HepG2 (cell line): ENCODE measurements at regions not wholly inside any gene's neighbourhood (a gene's known extent, or its start where the extent isn't known, plus 50 kb on each side); places are given as distances from the start of the nearest gene placed in this dataset.

Source experiments
- ATAC-seq: fragments of 200-7000 bp; cut with Tn5 transposase; 3 replicates; pipeline ENCODE4 v1.9.1; 2020; ENCODE audit warnings: mild to moderate bottlenecking, moderate library complexity
- BruUV-seq: library from RNA; stranded (reverse); fragments of 400-500 nt; replicated peaks from 2 replicates; lab custom pipeline; 2021; lab: Mats Ljungman, UMichigan
- CTCF ChIA-PET: fragments of 300-600 bp; formaldehyde crosslinking; extraction: SDS; loops from one replicate; lab custom pipeline; 2021; ENCODE audit warnings: low total read pairs, inconsistent platforms, low intra/inter-chr PET ratio; lab: Yijun Ruan, JAX
- POLR2A ChIA-PET: fragments of 350-600 bp; sonication (Branson Sonifier 250); formaldehyde crosslinking; loops from one replicate; lab custom pipeline; 2020; ENCODE audit warnings: antibody characterized with exemption, inconsistent platforms; lab: Yijun Ruan, JAX
- DNase-seq: peaks from one replicate; pipeline ENCODE4 v3.0.0-alpha.2; 2015; ENCODE audit warnings: low spot score
- FAIRE-seq: peaks from 3 replicates; lab custom pipeline; 2011; peaks lifted over from hg19 to GRCh38; lab: Jason Lieb, UNC
- H2AFZ ChIP-seq: one replicate; pipeline ENCODE4 v1.6.1; 2011; ENCODE audit warnings: low read length, inconsistent platforms
- H3K27ac ChIP-seq: fragments of 300-600 bp; 3 replicates; pipeline ENCODE4 v1.8.0; 2011; ENCODE audit warnings: mixed run types, mild to moderate bottlenecking, mixed read lengths, low read length, inconsistent platforms; ENCODE audit not compliant: insufficient read depth; ENCODE audit errors: extremely low read length
- H3K27me3 ChIP-seq, 2 experiments: fragments of 200-600 bp in 1 of 2; 2 replicates in 1 of 2; 3 replicates in 1 of 2; pipeline versions ENCODE4 v1.6.0 to v1.8.0; 2011; ENCODE audit warnings: low read length in 2 of 2, mild to moderate bottlenecking in 2 of 2, moderate library complexity in 2 of 2, inconsistent platforms in 1 of 2; ENCODE audit not compliant: insufficient read depth in 2 of 2, control insufficient read depth in 1 of 2
- H3K36me3 ChIP-seq, 2 experiments: fragments of 200-600 bp in 1 of 2; replicated peaks in 1 of 2; 2 replicates in 1 of 2; 3 replicates in 1 of 2; pipeline versions ENCODE4 v1.5.1 to v1.8.0; 2011; ENCODE audit warnings: low read length in 2 of 2, inconsistent platforms in 1 of 2; ENCODE audit not compliant: insufficient read depth in 2 of 2, control insufficient read depth in 1 of 2
- H3K4me1 ChIP-seq: 2 replicates; pipeline ENCODE4 v1.5.1; 2012; ENCODE audit warnings: low read length, inconsistent platforms; ENCODE audit not compliant: insufficient read depth
- H3K4me2 ChIP-seq: 2 replicates; pipeline ENCODE4 v1.6.0; 2011; ENCODE audit warnings: low read depth, low read length, inconsistent platforms
- H3K4me3 ChIP-seq, 3 experiments: fragments of 200-600 bp in 1 of 3; sonication (generic), shearing (Covaris generic) in 1 of 3; replicated peaks in 1 of 3; 2 replicates each; pipeline ENCODE4 v1.5.1; 2011 to 2016; ENCODE audit warnings: low read length in 3 of 3, inconsistent platforms in 2 of 3, low read depth in 2 of 3, mild to moderate bottlenecking in 2 of 3, control low read depth in 1 of 3, mixed read lengths in 1 of 3; ENCODE audit not compliant: insufficient read depth in 1 of 3
- H3K79me2 ChIP-seq: one replicate; pipeline ENCODE4 v1.6.1; 2011; ENCODE audit warnings: low read length, inconsistent platforms; ENCODE audit not compliant: insufficient read depth
- H3K9ac ChIP-seq: 2 replicates; pipeline ENCODE4 v1.6.0; 2011; ENCODE audit warnings: mild to moderate bottlenecking, low read depth, low read length, inconsistent platforms; ENCODE audit not compliant: insufficient read depth
- H3K9me3 ChIP-seq: 2 replicates; pipeline ENCODE4 v1.5.1; 2012; ENCODE audit warnings: mild to moderate bottlenecking, low read length
- H4K20me1 ChIP-seq: 2 replicates; pipeline ENCODE4 v1.6.0; 2011; ENCODE audit warnings: inconsistent platforms, mild to moderate bottlenecking, low read length, moderate library complexity; ENCODE audit not compliant: insufficient read depth
- HMG20A ChIP-seq: IDR thresholded peaks from 2 replicates; pipeline ENCODE4 v1.6.1; 2016; ENCODE audit warnings: borderline replicate concordance
- MAFF ChIP-seq: IDR thresholded peaks from 2 replicates; pipeline ENCODE4 v1.6.1; 2011; ENCODE audit warnings: low read depth, low read length, improper control_type of control experiment
- MAFK ChIP-seq, 2 experiments: IDR thresholded peaks in 1 of 2; conservative IDR thresholded peaks in 1 of 2; 2 replicates each; pipeline ENCODE4 v1.6.1; 2011; ENCODE audit warnings: improper control_type of control experiment in 2 of 2, low read length in 2 of 2
- NFIC ChIP-seq: IDR thresholded peaks from 2 replicates; pipeline ENCODE4 v1.6.1; 2012; ENCODE audit warnings: mild to moderate bottlenecking, low read length, inconsistent platforms
- ZBTB38 ChIP-seq: sonication (generic); formaldehyde crosslinking; IDR thresholded peaks from 2 replicates; pipeline ENCODE4 v1.5.1; 2020; ENCODE audit warnings: mild to moderate bottlenecking, missing genetic modification reagents
- ZMYM2 ChIP-seq: sonication (generic); formaldehyde crosslinking; IDR thresholded peaks from 2 replicates; pipeline ENCODE4 v1.8.0; 2022; ENCODE audit warnings: mild to moderate bottlenecking, missing genetic modification reagents
- ZNF276 ChIP-seq: sonication (generic); formaldehyde crosslinking; IDR thresholded peaks from 2 replicates; pipeline ENCODE4 v1.4.0; 2020; ENCODE audit warnings: mild to moderate bottlenecking, low read depth, missing genetic modification reagents
- ZNF501 ChIP-seq: sonication (generic); formaldehyde crosslinking; IDR thresholded peaks from 2 replicates; pipeline ENCODE4 v1.5.1; 2020; ENCODE audit warnings: mild to moderate bottlenecking, moderate library complexity, missing genetic modification reagents
- ZZZ3 ChIP-seq: sonication (generic); formaldehyde crosslinking; IDR thresholded peaks from 2 replicates; pipeline ENCODE4 v1.4.0; 2020; ENCODE audit warnings: missing genetic modification reagents, mild to moderate bottlenecking, borderline replicate concordance
- WGBS: methylation state at CpG from one replicate; pipeline ENCODE4 v1.1.6; 2017; ENCODE audit warnings: low lambda C conversion rate; 5-methylcytosine and 5-hydroxymethylcytosine counted together
- in situ Hi-C: cut with HindIII; loops from 2 replicates; pipeline ENCODE4 v1.10.0; 2017; ENCODE audit warnings: low pct_unique_long_range_greater_than_20kb; ENCODE audit not compliant: extremely low pct_ligation_motif_present
- intact Hi-C: fragments of 100-400 bp; cut with micrococcal nuclease; formaldehyde crosslinking; loops from one replicate; pipeline ENCODE4 v1.10.0; 2022; ENCODE audit not compliant: unreplicated experiment
- TF ChIP-seq, protein P1 (sequence below): sonication (generic); formaldehyde crosslinking; IDR thresholded peaks from 2 replicates; pipeline ENCODE4 v1.8.0; 2022; ENCODE audit warnings: missing genetic modification reagents, mild to moderate bottlenecking, inconsistent platforms, borderline replicate concordance
- TF ChIP-seq, protein P2 (sequence below): sonication (generic); formaldehyde crosslinking; IDR thresholded peaks from 2 replicates; pipeline ENCODE4 v1.5.0; 2020; ENCODE audit warnings: missing genetic modification reagents

DNA sequence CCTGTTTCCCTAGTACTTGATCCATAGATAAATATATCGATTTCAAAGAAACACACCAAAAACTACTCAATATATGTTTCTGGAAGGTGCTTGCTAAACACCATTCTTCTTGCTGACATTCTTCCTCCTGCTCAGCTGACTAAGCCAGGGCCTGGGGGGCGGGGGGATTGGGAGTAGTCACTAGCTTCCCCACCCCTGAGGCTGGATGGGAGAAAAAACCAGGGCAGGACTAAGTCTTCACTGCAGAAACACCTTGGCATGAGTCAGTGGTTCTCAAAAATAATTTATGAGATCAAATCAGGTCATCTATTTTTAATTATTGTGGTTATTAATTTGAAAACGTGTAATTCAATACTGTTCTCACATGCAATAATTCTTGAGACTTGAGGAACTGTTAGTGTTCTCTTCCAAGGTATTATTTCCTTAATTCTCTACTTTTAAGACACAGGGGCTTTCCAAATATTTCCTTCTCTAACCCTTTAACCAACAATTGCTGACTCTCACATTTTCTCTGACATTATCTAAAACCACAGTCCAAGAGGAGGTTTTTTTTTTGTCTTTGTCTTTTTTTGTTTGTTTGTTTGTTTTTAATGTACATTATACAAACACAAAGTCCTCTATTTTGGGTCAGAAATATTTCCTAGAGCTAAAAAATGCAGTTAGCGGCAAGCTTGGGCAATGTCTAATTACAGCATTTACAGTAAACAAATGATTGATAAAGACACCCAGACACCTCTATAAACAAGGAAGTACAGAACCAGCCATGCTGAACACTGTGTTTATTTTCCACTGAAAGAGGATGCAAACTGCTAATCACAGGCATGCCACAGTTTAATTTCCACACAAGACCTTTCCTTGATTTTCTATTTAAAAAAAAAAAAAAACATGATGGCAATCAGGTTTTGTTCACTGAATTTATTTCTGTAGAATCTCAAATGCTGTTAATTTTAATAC lies 120.3 kb upstream of the USP9X start:
- DNase-seq = no peak
- H3K36me3 ChIP-seq = no peaks in the 10 kb centered on the region
- ChIA-PET POLR2A (no interaction called here), CTCF (no interaction called here)
- H3K4me3 ChIP-seq = no peak overlapping the region
- no peak overlapping the region for H3K4me2 ChIP-seq
- H3K9ac ChIP-seq = no peak overlapping the region
- in situ Hi-C loops (no loop called here), intact Hi-C loops (no loop called here)
- H3K4me1 ChIP-seq = peaks cover 24% of the 10 kb centered on the region
- no peaks in the 10 kb centered on the region; the same call in 1 of the 2 replicates for H3K9me3 ChIP-seq
- 60% methylated on average over 3 of the region's 4 CpGs for WGBS
- ATAC-seq = no peak
- no TSS peak for BruUV-seq
- H3K27me3 ChIP-seq = no peaks in the 10 kb centered on the region
- FAIRE-seq = no peak
- no peaks in the 10 kb centered on the region for H4K20me1 ChIP-seq
- TF ChIP-seq ZNF501 (CRISPR knock-in tag) = no peak
- peak; percentile 30; the same call in 1 of the 2 replicates for TF ChIP-seq MAFF
- peak; percentile 3 to 48; a peak in 1 of 4 replicates for TF ChIP-seq MAFK (conservative IDR thresholded peaks at IDR 0.05 in 1 of 2, IDR thresholded peaks at IDR 0.05 in 1 of 2; ENCODE audit: low read length in 2 of 2)
- TF ChIP-seq, protein P1, sequence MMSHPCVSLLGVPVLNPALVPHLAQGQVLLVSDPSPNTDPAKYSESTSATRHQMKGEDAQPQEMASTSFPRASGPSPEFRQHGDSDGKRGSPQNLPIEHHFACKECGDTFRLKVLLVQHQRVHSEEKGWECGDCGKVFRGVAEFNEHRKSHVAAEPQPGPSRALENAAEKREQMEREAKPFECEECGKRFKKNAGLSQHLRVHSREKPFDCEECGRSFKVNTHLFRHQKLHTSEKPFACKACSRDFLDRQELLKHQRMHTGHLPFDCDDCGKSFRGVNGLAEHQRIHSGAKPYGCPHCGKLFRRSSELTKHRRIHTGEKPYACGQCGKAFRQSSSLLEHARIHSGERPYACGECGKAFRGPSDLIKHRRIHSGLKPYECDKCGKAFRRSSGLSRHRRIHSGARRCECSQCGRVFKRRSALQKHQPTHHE = no peak
- no peak overlapping the region for H3K27ac ChIP-seq
- no peak overlapping the region for H2AFZ ChIP-seq
- H3K79me2 ChIP-seq = no peaks in the 10 kb centered on the region

DNA sequence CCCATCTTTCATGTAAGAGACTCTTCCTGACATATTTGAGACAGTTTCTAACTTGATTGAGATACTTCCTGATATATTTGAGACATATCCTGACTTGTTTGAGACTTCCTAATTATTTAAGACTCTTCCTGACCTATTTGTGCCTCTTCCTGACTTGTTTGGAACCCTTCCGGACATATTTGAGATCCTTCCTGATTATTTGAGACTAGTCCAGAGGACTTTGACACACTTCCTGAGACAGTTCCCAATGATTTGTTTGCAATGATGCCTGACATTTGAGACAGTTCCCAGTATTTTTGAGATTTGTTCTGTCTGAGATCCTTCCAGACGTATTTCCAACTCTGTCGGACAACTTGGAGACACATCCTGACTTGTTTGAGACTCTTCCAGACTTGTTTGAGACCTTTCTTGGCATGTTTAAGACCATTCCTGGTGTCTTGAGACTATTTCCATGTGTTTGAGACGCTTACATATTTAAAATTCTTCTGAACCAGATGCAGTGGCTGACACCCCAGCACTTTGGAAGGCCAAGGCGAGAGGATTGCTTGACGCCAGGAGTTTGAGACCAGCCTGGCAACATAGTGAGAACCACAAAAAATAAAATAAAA lies 118.9 kb upstream of the USP9X start:
- Histone ChIP-seq H3K4me3 (no peak overlapping the region), H3K4me1 (peaks cover 24% of the 10 kb centered on the region), H3K9me3 (no peaks in the 10 kb centered on the region; the same call in 1 of the 2 replicates), H4K20me1 (no peaks in the 10 kb centered on the region), H3K27me3 (no peaks in the 10 kb centered on the region), H2AFZ (no peak overlapping the region), H3K4me2 (no peak overlapping the region), H3K27ac (no peak overlapping the region), H3K36me3 (no peaks in the 10 kb centered on the region), H3K9ac (no peak overlapping the region), H3K79me2 (no peaks in the 10 kb centered on the region)
- BruUV-seq = no TSS peak
- DNase-seq (no peak), FAIRE-seq (peak; percentile 42), ATAC-seq (no peak)
- in situ Hi-C loops = no loop called here
- intact Hi-C loops = no loop called here
- ChIA-PET CTCF (no interaction called here), POLR2A (interaction anchor here (0.5 kb wide), 1 partner anchor 31 kb away, joined by 3 read pairs; no protein-coding TSS in a partner anchor)
- 88% methylated on average over 6 of the region's 6 CpGs for whole genome bisulfite sequencing
- TF ChIP-seq ZMYM2 (CRISPR knock-in tag) = no peak
- TF ChIP-seq HMG20A (CRISPR knock-in tag) = no peak
- TF ChIP-seq ZNF276 (CRISPR knock-in tag) = no peak
- TF ChIP-seq ZZZ3 (CRISPR knock-in tag) = no peak
- no peak for TF ChIP-seq NFIC
- no peak for TF ChIP-seq ZBTB38 (CRISPR knock-in tag)
- TF ChIP-seq, protein P2, sequence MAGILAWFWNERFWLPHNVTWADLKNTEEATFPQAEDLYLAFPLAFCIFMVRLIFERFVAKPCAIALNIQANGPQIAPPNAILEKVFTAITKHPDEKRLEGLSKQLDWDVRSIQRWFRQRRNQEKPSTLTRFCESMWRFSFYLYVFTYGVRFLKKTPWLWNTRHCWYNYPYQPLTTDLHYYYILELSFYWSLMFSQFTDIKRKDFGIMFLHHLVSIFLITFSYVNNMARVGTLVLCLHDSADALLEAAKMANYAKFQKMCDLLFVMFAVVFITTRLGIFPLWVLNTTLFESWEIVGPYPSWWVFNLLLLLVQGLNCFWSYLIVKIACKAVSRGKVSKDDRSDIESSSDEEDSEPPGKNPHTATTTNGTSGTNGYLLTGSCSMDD (CRISPR knock-in tag) = no peak
